ENCODE measurements at regions not wholly inside any gene's neighbourhood (a gene's known extent, or its start where the extent isn't known, plus 50 kb on each side); places are given as distances from the start of the nearest gene placed in this dataset.

GRCh38 chr2:187855689-187856088 lies 301.5 kb upstream of the TFPI start:
- Histone ChIP-seq H3K36me3 (ENCODE audit: insufficient read depth, low read length, poor library complexity, severe bottlenecking) (no peaks in the 10 kb centered on the region), H3K9me3 (ENCODE audit: low read depth, low read length, poor library complexity, severe bottlenecking) (no peaks in the 10 kb centered on the region), H3K4me1 (ENCODE audit: insufficient read depth, low read length, poor library complexity, severe bottlenecking) (no peaks in the 10 kb centered on the region), H3K4me3 (ENCODE audit: low read depth, low read length, poor library complexity, severe bottlenecking) (no peak overlapping the region), H3K27ac (ENCODE audit: low read depth, low read length, poor library complexity, severe bottlenecking) (no peak overlapping the region), H3K27me3 (replicated peaks; ENCODE audit: insufficient read depth, low read depth, low read length, poor library complexity) (no peaks in the 10 kb centered on the region)
- ChIA-PET POLR2A (ENCODE audit: low non-redundant PET) (no interaction called here), CTCF (interaction anchor here (0.7 kb wide), 1 partner anchor 15 kb away, joined by 11 read pairs; no protein-coding TSS in a partner anchor)
- intact Hi-C loops (cut with micrococcal nuclease; ENCODE audit: unreplicated experiment) = no loop called here
- no TSS peak for BruUV-seq (replicated peaks)
- DNase-seq (ENCODE audit: low spot score) = no peak
- TF ChIP-seq EZH2 (IDR thresholded peaks at IDR 0.05; ENCODE audit: borderline replicate concordance, low read depth, low read length, poor library complexity, severe bottlenecking) = no peak
- TF ChIP-seq, protein P1, sequence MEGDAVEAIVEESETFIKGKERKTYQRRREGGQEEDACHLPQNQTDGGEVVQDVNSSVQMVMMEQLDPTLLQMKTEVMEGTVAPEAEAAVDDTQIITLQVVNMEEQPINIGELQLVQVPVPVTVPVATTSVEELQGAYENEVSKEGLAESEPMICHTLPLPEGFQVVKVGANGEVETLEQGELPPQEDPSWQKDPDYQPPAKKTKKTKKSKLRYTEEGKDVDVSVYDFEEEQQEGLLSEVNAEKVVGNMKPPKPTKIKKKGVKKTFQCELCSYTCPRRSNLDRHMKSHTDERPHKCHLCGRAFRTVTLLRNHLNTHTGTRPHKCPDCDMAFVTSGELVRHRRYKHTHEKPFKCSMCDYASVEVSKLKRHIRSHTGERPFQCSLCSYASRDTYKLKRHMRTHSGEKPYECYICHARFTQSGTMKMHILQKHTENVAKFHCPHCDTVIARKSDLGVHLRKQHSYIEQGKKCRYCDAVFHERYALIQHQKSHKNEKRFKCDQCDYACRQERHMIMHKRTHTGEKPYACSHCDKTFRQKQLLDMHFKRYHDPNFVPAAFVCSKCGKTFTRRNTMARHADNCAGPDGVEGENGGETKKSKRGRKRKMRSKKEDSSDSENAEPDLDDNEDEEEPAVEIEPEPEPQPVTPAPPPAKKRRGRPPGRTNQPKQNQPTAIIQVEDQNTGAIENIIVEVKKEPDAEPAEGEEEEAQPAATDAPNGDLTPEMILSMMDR (conservative IDR thresholded peaks at IDR 0.05; ENCODE audit: low read depth, low read length) = no peak

DNA sequence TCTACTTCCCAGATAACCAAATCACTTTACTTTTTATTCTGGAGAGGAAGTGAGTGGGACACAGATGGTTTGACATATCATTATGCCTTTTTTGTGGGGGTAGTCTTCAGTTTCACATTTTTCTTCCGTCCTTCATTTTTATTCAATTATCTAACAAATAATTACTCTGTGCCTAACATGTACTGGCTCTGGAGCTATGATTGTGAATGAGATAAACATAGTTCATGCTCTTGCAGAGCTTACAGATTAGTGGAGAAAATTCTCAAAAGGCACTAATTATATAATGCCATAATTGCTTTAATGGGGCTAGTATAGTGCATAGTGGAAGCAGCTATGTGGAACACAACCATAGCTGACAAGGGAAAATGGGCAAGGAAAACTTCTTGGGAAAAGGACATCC lies 303.6 kb upstream of the TFPI start:
- H3K9me3 ChIP-seq (ENCODE audit: low read depth, low read length, poor library complexity, severe bottlenecking) = no peaks in the 10 kb centered on the region
- intact Hi-C loops (cut with micrococcal nuclease; ENCODE audit: unreplicated experiment) = no loop called here
- H3K36me3 ChIP-seq (ENCODE audit: insufficient read depth, low read length, poor library complexity, severe bottlenecking) = no peaks in the 10 kb centered on the region
- no peak for DNase-seq (ENCODE audit: low spot score)
- no peak overlapping the region for H3K27ac ChIP-seq (ENCODE audit: low read depth, low read length, poor library complexity, severe bottlenecking)
- ChIA-PET POLR2A (ENCODE audit: low non-redundant PET) (no interaction called here), CTCF (no interaction called here)
- no peaks in the 10 kb centered on the region for H3K4me1 ChIP-seq (ENCODE audit: insufficient read depth, low read length, poor library complexity, severe bottlenecking)
- TF ChIP-seq, protein P1 (conservative IDR thresholded peaks at IDR 0.05; ENCODE audit: low read depth, low read length) = no peak
- no peak for TF ChIP-seq EZH2 (IDR thresholded peaks at IDR 0.05; ENCODE audit: borderline replicate concordance, low read depth, low read length, poor library complexity, severe bottlenecking)
- no peaks in the 10 kb centered on the region for H3K27me3 ChIP-seq (replicated peaks; ENCODE audit: insufficient read depth, low read depth, low read length, poor library complexity)
- BruUV-seq (replicated peaks) = no TSS peak
- H3K4me3 ChIP-seq (ENCODE audit: low read depth, low read length, poor library complexity, severe bottlenecking) = no peak overlapping the region

- Histone ChIP-seq H3K4me1 (ENCODE audit: insufficient read depth, low read length, poor library complexity, severe bottlenecking) (no peaks in the 10 kb centered on the region), H3K4me3 (ENCODE audit: low read depth, low read length, poor library complexity, severe bottlenecking) (no peak overlapping the region), H3K27me3 (replicated peaks; ENCODE audit: insufficient read depth, low read depth, low read length, poor library complexity) (no peaks in the 10 kb centered on the region), H3K36me3 (ENCODE audit: insufficient read depth, low read length, poor library complexity, severe bottlenecking) (no peaks in the 10 kb centered on the region), H3K9me3 (ENCODE audit: low read depth, low read length, poor library complexity, severe bottlenecking) (no peaks in the 10 kb centered on the region), H3K27ac (ENCODE audit: low read depth, low read length, poor library complexity, severe bottlenecking) (no peak overlapping the region)
- intact Hi-C loops (cut with micrococcal nuclease; ENCODE audit: unreplicated experiment) = no loop called here
- BruUV-seq (replicated peaks) = no TSS peak
- DNase-seq (ENCODE audit: low spot score) = no peak
- ChIA-PET CTCF (no interaction called here), POLR2A (ENCODE audit: low non-redundant PET) (no interaction called here)
- no peak for TF ChIP-seq EZH2 (IDR thresholded peaks at IDR 0.05; ENCODE audit: borderline replicate concordance, low read depth, low read length, poor library complexity, severe bottlenecking)
- TF ChIP-seq, protein P1 (conservative IDR thresholded peaks at IDR 0.05; ENCODE audit: low read depth, low read length) = no peak
Observed at GRCh38 chr2:187862715-187863114, 308.5 kb upstream of the TFPI start.

Measured in A673 (cell line).